ENCODE measurements at regions not wholly inside any gene's neighbourhood (a gene's known extent, or its start where the extent isn't known, plus 50 kb on each side); places are given as distances from the start of the nearest gene placed in this dataset.

DNA sequence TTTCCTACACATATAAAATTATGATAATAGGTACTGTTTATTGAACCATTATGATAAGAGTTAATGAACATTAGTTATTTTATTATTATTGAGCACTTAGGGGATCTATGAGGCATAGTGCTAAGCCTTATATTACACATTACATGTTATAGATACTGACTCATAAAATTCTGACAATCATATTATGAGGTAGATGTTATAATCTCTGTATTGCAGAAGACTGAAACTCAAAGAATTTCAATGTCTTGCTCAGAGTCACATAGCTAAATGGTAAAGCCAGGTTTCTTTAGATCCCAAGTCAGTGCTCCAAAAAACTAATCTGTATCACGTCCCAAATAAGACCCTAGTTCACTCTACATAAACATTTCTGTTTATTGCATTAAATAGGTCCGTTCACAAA is 207.2 kb upstream of the CNKSR2 start:
- ChIA-PET POLR2A (no interaction called here), CTCF (no interaction called here)
- DNase-seq (ENCODE audit: extremely low spot score), result no peak
- no peak for TF ChIP-seq SP1 (IDR thresholded peaks at IDR 0.05)
- no peak for TF ChIP-seq ZNF384 (IDR thresholded peaks at IDR 0.05)
- TF ChIP-seq FOXK2 (IDR thresholded peaks at IDR 0.05), result no peak
- TF ChIP-seq ELF4 (IDR thresholded peaks at IDR 0.05), result no peak
- no peak for TF ChIP-seq FOXM1 (IDR thresholded peaks at IDR 0.05; ENCODE audit: borderline replicate concordance)
- TF ChIP-seq NFRKB (IDR thresholded peaks at IDR 0.05), result no peak

DNA sequence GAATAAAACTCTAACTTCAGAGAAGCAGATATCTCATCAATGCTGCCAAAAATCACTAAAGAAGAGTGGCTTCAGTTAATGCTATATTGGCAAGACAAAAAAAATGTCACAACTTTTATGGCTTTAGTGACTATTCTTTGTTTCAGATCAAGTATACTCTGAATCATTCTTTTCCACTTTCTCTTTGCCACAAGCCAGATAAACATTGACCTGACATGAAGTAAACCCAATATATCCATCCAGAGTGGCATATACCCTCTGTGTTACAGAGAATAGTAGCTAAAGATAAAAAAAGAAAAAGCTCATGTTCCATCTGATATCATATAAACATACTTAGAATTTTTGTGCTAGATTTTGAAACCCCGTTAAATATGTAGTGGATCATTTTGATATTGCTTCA is 206.7 kb upstream of the CNKSR2 start:
- no peak for DNase-seq (ENCODE audit: extremely low spot score)
- POLR2A ChIA-PET, result no interaction called here
- CTCF ChIA-PET, result no interaction called here
- TF ChIP-seq ARNT (IDR thresholded peaks at IDR 0.05) (no peak), SP1 (IDR thresholded peaks at IDR 0.05) (no peak), SUZ12 (IDR thresholded peaks at IDR 0.05) (no peak), TARDBP (IDR thresholded peaks at IDR 0.05) (no peak)

DNA sequence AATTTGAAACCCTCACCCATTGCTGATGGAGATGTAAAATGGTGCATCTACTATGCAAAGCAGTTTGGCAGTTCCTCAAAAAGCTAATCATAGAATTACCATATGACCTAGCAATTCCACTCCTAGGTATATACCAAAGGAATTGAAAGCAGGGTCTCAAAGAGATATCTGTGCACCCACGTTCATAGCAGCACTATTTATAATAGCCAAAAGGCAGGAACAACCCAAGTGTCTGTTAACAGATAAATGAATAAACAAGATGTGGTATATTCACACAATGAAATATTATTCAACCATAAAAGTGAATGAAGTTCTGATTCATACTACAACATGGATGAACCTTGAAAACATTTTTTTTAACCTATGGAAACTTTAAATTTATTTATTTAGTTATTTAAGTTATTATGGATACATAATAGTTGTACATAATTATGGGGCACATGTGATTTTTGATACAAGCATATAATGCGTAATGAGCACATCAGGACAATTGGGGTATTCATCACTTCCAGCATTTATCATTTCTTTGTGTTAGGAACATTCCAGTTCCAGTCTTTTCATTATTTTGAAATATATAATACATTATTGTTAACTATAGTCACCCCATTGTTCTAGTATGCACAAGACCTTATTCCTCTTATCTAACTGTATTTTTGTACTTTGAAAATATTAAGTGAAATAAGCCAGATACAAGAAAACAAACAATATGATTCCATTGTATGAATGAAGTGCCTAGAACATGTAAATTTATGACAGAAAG is 205.6 kb upstream of the CNKSR2 start:
- no peak for DNase-seq (ENCODE audit: extremely low spot score)
- no peak for TF ChIP-seq ZNF384 (IDR thresholded peaks at IDR 0.05)
- no peak for TF ChIP-seq LEF1 (IDR thresholded peaks at IDR 0.05; ENCODE audit: borderline replicate concordance)
- TF ChIP-seq L3MBTL2 (conservative IDR thresholded peaks at IDR 0.05), result no peak
- no peak for TF ChIP-seq FOXA1 (IDR thresholded peaks at IDR 0.05)
- no peak for TF ChIP-seq CTBP1 (IDR thresholded peaks at IDR 0.05; ENCODE audit: borderline replicate concordance)
- TF ChIP-seq NFRKB (IDR thresholded peaks at IDR 0.05), result no peak
- TF ChIP-seq SP1 (IDR thresholded peaks at IDR 0.05), result no peak
- no peak for TF ChIP-seq HDGF (IDR thresholded peaks at IDR 0.05; ENCODE audit: borderline replicate concordance)
- no peak for TF ChIP-seq ARNT (IDR thresholded peaks at IDR 0.05)
- no peak for TF ChIP-seq TARDBP (IDR thresholded peaks at IDR 0.05)
- TF ChIP-seq SUZ12 (IDR thresholded peaks at IDR 0.05), result no peak
- TF ChIP-seq, protein P1, sequence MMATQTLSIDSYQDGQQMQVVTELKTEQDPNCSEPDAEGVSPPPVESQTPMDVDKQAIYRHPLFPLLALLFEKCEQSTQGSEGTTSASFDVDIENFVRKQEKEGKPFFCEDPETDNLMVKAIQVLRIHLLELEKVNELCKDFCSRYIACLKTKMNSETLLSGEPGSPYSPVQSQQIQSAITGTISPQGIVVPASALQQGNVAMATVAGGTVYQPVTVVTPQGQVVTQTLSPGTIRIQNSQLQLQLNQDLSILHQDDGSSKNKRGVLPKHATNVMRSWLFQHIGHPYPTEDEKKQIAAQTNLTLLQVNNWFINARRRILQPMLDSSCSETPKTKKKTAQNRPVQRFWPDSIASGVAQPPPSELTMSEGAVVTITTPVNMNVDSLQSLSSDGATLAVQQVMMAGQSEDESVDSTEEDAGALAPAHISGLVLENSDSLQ (IDR thresholded peaks at IDR 0.05), result no peak
- TF ChIP-seq FOXM1 (IDR thresholded peaks at IDR 0.05; ENCODE audit: borderline replicate concordance), result no peak
- no peak for TF ChIP-seq FOXK2 (IDR thresholded peaks at IDR 0.05)
- no peak for TF ChIP-seq ELF4 (IDR thresholded peaks at IDR 0.05)
- no peak for TF ChIP-seq BHLHE40 (IDR thresholded peaks at IDR 0.05; ENCODE audit: borderline replicate concordance)
- CTCF ChIA-PET, result no interaction called here
- POLR2A ChIA-PET, result no interaction called here

DNA sequence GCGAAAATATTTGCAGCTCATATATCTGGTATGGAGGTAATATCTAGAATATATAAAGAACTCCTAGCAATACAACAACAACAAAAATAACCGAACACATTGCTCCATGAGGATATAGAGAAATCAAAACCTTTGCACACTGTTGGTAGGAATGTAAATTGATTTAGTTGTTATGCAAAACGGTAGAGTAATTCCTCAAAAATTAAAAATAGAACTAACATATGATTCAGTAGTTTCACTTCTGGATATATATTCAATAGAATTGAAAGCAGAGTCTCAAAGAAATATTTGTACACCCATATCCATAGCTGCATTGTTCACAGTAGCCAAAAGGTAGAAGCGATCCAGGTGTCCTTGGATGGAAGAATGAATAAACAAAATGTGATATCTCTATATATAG is 203.0 kb upstream of the CNKSR2 start:
- POLR2A ChIA-PET, result no interaction called here
- CTCF ChIA-PET, result no interaction called here
- TF ChIP-seq BHLHE40 (IDR thresholded peaks at IDR 0.05; ENCODE audit: borderline replicate concordance), result no peak
- TF ChIP-seq ZNF384 (IDR thresholded peaks at IDR 0.05), result no peak
- no peak for TF ChIP-seq FOXK2 (IDR thresholded peaks at IDR 0.05)
- TF ChIP-seq ELF4 (IDR thresholded peaks at IDR 0.05), result no peak
- TF ChIP-seq HDGF (IDR thresholded peaks at IDR 0.05; ENCODE audit: borderline replicate concordance), result no peak
- no peak for TF ChIP-seq FOXM1 (IDR thresholded peaks at IDR 0.05; ENCODE audit: borderline replicate concordance)
- TF ChIP-seq LEF1 (IDR thresholded peaks at IDR 0.05; ENCODE audit: borderline replicate concordance), result no peak
- no peak for TF ChIP-seq NFRKB (IDR thresholded peaks at IDR 0.05)
- no peak for TF ChIP-seq CTBP1 (IDR thresholded peaks at IDR 0.05; ENCODE audit: borderline replicate concordance)
- TF ChIP-seq FOXA1 (IDR thresholded peaks at IDR 0.05), result no peak
- no peak for TF ChIP-seq SP1 (IDR thresholded peaks at IDR 0.05)
- no peak for TF ChIP-seq TARDBP (IDR thresholded peaks at IDR 0.05)
- TF ChIP-seq ARNT (IDR thresholded peaks at IDR 0.05), result no peak
- TF ChIP-seq SUZ12 (IDR thresholded peaks at IDR 0.05), result no peak
- TF ChIP-seq, protein P1 (IDR thresholded peaks at IDR 0.05), result no peak
- no peak for TF ChIP-seq L3MBTL2 (conservative IDR thresholded peaks at IDR 0.05)
- no peak for DNase-seq (ENCODE audit: extremely low spot score)

DNA sequence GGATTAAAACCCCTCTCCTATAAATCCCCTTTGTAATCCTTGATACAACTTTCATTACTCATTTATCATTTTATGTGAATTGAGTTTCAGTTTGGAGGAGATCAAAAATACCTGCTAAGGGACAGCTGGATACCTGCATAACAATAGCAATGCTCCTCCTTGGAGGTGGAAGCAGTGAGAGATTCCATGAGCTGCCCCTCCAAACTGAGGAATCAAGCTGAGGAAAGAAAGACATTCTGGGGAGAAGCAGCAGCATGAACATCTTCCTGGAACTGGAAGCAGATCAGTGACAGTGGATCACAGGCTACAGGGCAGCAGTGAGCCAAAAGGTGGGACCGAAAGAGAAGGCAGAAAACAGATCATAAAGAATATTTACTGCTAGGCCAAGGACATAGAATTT is 199.8 kb upstream of the CNKSR2 start:
- DNase-seq (ENCODE audit: extremely low spot score), result no peak
- POLR2A ChIA-PET, result no interaction called here
- TF ChIP-seq L3MBTL2 (conservative IDR thresholded peaks at IDR 0.05) (no peak), FOXA1 (IDR thresholded peaks at IDR 0.05) (no peak), NFRKB (IDR thresholded peaks at IDR 0.05) (no peak), ELF4 (IDR thresholded peaks at IDR 0.05) (no peak), FOXK2 (IDR thresholded peaks at IDR 0.05) (no peak), FOXM1 (IDR thresholded peaks at IDR 0.05; ENCODE audit: borderline replicate concordance) (no peak), ARNT (IDR thresholded peaks at IDR 0.05) (no peak), SUZ12 (IDR thresholded peaks at IDR 0.05) (no peak)
- CTCF ChIA-PET, result no interaction called here

DNA sequence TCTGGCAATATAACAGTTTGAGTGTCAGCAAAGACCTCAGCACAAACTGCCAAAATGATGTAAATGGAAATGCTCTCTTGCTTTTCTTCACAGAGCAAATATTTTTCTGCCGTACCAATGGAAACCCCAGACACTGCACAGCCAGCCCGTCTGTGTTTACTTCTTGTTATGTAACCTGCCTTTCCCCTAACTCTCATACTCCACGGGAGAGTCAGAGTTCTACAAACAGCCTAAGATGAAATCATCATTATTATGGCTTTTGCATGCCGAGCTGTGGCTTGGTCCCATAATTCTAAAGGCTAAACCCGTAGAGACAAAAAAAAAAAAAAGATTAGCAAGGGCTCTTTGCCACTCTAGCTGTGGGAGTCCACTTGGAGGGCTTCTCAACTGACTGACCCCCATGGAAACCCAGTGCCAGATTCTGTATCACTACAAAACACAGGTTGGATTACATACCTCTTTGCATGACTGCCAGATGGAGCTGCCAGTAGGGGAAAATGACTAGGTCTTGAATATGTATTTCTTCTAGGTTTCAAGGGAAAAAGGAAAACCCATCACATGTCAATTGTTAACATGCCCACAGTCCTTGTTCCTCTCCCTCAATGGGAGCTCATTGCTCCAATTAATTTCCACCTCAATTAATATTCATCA is 197.2 kb upstream of the CNKSR2 start:
- TF ChIP-seq LEF1 (IDR thresholded peaks at IDR 0.05; ENCODE audit: borderline replicate concordance) (no peak), L3MBTL2 (conservative IDR thresholded peaks at IDR 0.05) (no peak), FOXM1 (IDR thresholded peaks at IDR 0.05; ENCODE audit: borderline replicate concordance) (no peak), ZNF384 (IDR thresholded peaks at IDR 0.05) (no peak), FOXK2 (IDR thresholded peaks at IDR 0.05) (no peak), SP1 (IDR thresholded peaks at IDR 0.05) (no peak), NFRKB (IDR thresholded peaks at IDR 0.05) (no peak), ELF4 (IDR thresholded peaks at IDR 0.05) (no peak), FOXA1 (IDR thresholded peaks at IDR 0.05) (no peak), BHLHE40 (IDR thresholded peaks at IDR 0.05; ENCODE audit: borderline replicate concordance) (no peak)
- TF ChIP-seq, protein P1 (IDR thresholded peaks at IDR 0.05), result no peak
- POLR2A ChIA-PET, result no interaction called here
- no peak for DNase-seq (ENCODE audit: extremely low spot score)
- CTCF ChIA-PET, result interaction anchor here (0.5 kb wide), 1 partner anchor 375 kb away, joined by 3 read pairs; no protein-coding TSS in a partner anchor
